NCI-H510A treated with DMSO at 0.1 percent for 48 hours (cell line): ENCODE measurements at regions not wholly inside any gene's neighbourhood (a gene's known extent, or its start where the extent isn't known, plus 50 kb on each side); places are given as distances from the start of the nearest gene placed in this dataset.
A peak's percentile ranks its signal among the peaks of the same experiment; 100 is the strongest.

Experiments used
- DNase-seq: peaks from one replicate; lab custom pipeline; 2025; lab: John Stamatoyannopoulos, UW

GRCh38 chr12:130074661-130075406, 87.4 kb upstream of the FZD10 start:
- DNase-seq = no peak

- no peak for DNase-seq
Observed at GRCh38 chr12:130075497-130076076, 86.7 kb upstream of the FZD10 start.

GRCh38 chr12:130076126-130076525, 86.1 kb upstream of the FZD10 start:
- no peak for DNase-seq

DNA sequence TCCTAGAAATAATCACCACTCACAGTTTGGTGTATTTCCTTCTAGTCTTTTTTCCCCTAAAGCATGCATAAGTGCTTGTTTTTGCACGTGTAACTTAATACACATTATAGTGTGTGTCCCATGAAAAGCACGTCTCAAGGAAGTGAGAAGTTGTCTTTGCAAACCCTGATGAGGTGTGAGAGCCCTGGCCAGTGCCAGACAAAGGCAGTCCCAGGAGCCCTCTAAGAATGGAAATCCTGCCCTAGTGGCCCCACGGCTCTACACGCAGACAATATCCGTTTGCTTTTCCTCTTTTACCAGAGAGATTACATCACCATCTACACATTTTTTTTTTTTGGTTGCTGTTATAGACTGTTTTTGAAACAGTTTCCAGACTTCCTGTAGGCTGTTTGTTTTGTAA, 85.5 kb upstream of the FZD10 start:
- no peak for DNase-seq

GRCh38 chr12:130078852-130079251, 83.4 kb upstream of the FZD10 start:
- no peak for DNase-seq

DNA sequence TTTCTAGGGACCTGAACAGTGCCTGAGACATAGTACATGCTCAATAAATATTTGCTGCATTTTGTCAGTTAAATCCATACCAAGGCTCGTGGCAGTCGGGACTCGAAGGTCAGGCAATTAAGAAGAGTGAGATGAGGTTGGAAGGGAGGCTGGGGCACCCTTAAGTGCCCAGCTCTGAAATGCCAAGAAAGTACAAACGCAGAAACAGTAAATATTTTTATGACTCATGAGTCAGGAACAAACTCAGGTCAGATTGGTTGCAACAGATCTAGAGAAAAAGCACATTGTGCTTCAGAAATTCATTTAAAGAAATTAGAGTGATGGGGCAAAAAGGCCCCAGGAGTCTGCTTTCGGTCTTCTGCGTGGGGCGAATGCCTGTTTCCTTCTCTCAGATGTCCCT, 83.0 kb upstream of the FZD10 start:
- no peak for DNase-seq

DNA sequence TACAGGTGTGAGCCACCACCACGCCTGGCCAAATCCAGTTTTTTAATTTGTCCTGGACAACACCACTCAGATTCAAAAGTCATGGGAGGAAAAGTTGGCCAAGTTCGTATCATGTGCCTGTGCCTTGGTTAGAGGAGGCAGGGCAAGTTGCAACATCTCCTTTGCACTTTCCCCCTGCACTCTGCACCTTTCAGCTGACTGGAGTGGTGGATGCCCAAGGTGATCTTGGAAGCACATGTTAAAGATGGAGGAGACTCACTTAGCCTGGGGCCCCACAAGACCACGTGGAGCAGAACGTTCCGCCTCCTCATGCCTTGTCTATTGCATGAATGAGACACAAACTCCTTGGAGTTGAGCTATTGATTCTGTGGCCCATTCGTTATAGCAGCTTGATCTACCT, 82.1 kb upstream of the FZD10 start:
- no peak for DNase-seq

DNA sequence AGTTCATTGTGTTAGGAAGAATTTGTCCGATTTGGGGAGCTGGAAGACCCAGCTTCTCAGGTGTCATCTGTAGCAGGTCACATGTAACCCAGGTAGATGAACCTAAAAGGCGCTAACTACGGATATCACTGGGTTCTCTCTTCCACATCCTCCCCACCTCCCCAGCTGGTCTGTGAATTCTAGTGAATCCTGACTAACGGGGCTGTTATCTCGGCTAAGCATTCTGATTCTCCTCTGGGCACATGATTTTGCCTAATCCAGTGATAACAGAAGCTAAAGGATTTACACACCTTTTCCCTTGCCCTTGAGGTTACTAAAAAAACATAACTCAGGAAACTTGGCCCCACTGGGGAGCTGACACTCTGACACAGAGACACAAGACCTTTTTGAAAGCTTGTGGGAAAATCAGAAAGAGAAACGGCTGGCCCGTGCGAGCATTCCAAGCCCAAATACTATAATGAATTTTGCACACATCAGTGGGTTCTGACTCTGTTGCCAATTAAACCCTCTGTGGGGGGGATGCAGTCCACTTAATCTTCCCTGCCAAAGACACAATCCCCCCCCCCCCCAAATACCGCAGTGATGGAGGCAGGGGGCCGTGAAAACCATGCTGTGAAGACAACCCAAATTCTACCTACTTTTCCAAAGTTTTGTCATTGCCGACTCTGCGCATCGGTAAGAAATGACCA, 81.0 kb upstream of the FZD10 start:
- no peak for DNase-seq

DNA sequence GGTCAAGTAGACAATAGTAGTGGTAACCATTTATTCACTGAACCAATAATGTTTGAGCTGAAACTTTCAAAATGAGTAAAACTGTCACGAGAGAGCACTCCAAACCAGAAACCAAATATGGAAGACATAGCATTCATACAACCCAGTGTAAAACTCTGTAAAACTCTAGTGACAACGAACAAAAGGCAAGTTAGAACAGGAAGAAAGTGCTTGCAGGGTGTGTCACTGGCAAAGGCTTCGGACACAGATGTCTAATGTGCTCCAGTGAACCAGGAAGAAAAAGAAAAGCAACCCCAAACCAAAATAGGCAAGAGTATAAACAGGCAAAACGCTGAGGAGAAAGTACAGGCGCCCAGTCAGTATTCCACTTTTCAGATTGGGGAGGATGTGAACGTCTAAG, 79.3 kb upstream of the FZD10 start:
- no peak for DNase-seq

DNA sequence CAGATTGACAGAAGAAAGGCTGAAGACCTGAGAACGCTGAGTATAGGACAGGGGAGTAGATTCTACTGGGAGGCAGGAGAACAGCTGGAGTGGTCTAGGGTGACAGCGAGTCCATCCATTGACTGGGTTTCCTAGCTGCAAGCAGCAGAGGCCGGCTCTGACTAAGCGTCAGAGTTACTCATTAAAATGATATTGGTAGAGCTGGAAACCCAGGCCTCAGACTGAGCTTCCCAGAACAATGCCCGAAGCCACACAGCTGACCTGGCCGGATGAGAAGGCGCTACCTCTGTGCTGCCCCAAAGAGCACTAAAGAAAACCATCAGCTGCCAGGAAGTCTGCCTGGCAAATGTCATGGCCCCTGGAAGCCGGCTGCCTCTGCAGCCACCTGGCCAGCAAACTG, 78.5 kb upstream of the FZD10 start:
- no peak for DNase-seq

- peak; percentile 16 for DNase-seq
Observed at GRCh38 chr12:130084359-130084758, 77.9 kb upstream of the FZD10 start.

DNA sequence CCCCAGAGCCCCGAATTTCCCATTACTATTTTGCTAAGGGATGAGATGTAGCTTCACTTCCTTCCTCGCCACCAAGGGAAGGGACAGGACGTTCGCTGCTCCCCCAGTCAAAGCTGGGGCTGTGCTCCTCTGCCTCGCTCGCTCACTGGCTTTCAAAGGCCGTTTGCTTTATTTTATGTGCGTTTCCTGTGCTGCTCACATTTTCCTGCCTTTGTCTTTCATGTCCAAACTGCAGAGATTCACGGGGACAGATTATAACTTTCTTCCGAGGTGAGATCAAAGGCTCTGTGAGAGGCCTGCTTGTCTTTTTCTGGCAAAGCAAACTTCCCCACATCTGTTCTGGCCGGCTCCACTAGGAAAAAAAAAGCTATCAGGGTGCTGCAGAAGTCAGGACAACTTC, 76.0 kb upstream of the FZD10 start:
- DNase-seq = no peak

- DNase-seq = peak; percentile 82
Observed at GRCh38 chr12:130086797-130087196, 75.5 kb upstream of the FZD10 start.

GRCh38 chr12:130087222-130087621, 75.0 kb upstream of the FZD10 start:
- peak; percentile 82 for DNase-seq

DNA sequence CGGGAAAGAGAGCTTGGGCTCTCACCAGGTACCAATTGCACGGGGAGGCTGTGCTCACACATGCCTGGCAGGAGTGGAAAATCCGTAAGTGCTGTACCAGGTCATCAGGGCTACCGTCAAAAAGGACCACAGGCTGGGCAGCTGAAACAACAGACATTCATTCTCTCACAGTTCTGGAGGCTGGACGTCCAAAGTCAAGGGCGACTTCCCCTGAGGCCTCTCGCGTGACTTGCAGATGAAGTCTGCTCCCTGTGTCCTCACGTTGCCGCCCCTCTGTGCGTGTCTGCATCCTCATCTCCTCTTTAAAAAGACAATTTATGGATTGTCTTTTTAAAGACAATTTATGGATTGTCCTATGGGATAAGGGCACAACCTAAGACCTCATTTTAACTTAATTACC, 73.8 kb upstream of the FZD10 start:
- DNase-seq = no peak

DNA sequence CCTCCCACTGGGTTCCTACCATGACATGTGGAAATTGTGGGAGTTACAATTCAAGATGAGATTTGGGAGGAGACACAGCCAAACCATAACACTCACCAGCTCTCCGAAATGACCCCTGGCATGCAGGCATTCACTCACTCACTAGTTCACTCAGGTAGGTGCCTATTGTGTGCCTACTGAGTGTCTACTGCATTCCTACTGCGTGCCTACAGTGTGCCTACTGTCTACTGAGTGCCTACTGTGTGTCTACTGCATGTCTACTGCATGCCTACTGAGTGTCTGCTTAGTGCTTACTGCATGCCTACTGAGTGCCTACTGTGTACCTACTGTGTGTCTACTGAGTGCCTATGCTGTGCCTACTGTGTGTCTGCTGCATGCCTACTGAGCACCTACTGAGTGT, 71.7 kb upstream of the FZD10 start:
- DNase-seq = no peak

DNA sequence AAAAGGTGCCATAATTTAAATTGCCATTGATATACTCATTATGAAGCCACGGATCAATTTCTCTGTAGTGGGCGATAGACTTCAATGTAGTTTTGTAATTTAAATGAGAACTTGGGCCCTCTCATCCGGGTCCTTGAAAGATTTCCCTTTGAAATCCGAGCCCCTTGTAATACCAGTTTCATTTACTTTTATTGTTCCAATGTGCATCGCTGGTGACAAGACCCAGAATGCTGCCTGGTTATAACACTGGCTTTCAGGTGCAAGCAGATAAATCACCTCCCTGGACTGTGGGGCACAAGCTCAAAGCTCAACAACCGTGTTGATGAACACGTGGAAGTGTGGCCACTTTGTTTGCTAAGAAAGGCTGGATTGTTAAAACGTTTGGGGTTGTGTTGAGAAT, 68.9 kb upstream of the FZD10 start:
- DNase-seq = peak; percentile 87

DNA sequence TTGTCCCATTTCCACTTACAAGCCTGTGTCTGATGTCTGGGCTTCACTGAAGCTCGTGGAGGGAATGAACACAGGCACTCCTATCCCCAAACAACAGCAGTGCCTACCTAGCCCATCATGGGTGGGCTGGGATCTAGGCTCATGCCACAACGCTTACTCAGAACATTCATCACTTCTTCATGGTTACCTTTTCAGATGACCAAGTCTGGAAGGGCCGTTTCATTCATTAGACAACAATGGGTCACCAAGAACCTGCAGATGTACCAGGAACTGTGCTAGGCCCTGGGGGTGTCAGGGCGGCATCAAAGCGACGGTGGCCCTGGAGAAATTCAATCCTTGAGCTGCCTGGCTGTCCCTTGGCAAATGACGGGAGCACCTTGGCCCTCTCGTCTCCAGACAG, 64.9 kb upstream of the FZD10 start:
- DNase-seq = no peak

- no peak for DNase-seq
Observed at GRCh38 chr12:130097798-130098255, 64.4 kb upstream of the FZD10 start.

DNA sequence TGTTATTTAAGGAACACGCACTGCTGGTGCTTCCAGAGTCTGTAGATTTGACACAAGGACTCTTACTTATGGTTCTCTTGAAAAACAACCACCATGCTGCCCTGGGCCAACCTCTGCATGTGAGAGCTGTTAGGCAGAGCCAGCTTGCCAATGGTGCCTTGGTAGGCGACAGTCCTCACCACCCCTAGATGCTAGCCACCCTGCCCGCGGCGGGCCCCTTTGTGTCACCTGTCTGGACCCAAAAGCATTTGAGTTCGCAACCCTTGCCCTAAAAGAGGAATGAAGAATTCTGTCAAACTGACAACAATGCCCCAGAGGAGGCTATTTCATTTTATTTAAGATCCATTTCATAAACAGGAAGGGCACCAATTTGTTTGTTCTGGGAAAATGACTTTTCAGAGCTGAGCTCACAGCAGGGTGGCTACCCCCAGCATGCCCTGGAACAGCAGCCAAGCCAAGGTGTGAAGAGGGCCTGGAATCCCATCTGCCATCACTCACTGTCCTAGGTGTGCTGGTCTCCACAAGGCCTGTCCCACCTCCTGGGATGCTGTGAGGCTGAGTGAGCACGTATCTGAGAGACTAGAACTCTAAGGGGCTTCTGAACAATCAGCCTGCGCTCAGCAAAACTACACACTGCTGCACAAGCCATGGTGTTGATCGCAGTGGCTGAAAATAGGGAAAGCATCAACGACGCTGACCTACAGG, 63.8 kb upstream of the FZD10 start:
- DNase-seq = no peak

GRCh38 chr12:130100634-130101362, 61.5 kb upstream of the FZD10 start:
- DNase-seq = no peak

GRCh38 chr12:130101370-130101769, 60.9 kb upstream of the FZD10 start:
- DNase-seq = no peak
